Ascending aorta (tissue), 2 donors: ENCODE measurements at regions not wholly inside any gene's neighbourhood (a gene's known extent, or its start where the extent isn't known, plus 50 kb on each side); places are given as distances from the start of the nearest gene placed in this dataset.
"Not testable (repeated sequence)": the region's sequence is repeated elsewhere in the genome, so short reads cannot be mapped to it uniquely, and the experiment has no call there.

ENCODE experiments used
- DNase-seq, 2 donors: peaks; one replicate each; pipeline ENCODE4 v3.0.0-alpha.2; 2019; ENCODE audit warnings: low spot score in 2 of 2
- H3K27ac ChIP-seq, 2 donors: fragments of 200-600 bp; sonication (generic); one replicate each; pipeline ENCODE4 v1.5.1; 2016 to 2017; ENCODE audit warnings: mild to moderate bottlenecking in 1 of 2
- H3K27me3 ChIP-seq: fragments of 200-600 bp; sonication (generic); one replicate; pipeline ENCODE4 v1.5.1; 2017
- H3K36me3 ChIP-seq, 2 donors: fragments of 200-600 bp; sonication (generic); one replicate each; pipeline ENCODE4 v1.5.1; 2016
- H3K4me1 ChIP-seq, 2 donors: fragments of 200-600 bp; sonication (generic); one replicate each; pipeline ENCODE4 v1.5.1; 2016 to 2017; ENCODE audit warnings: mild to moderate bottlenecking in 1 of 2
- H3K4me3 ChIP-seq, 2 donors: fragments of 200-600 bp; sonication (generic); one replicate each; pipeline ENCODE4 v1.5.1; 2016 to 2017; ENCODE audit warnings: mild to moderate bottlenecking in 1 of 2
- H3K9me3 ChIP-seq, 2 donors: fragments of 200-600 bp; sonication (generic); one replicate each; pipeline ENCODE4 v1.5.1; 2016
- intact Hi-C: fragments of 100-400 bp; cut with DNase I; formaldehyde crosslinking; loops from one replicate; pipeline ENCODE4 v1.15.1; 2023
- TF ChIP-seq, protein P1 (sequence below), 3 experiments: fragments of 200-600 bp in 2 of 3; fragments of 450-650 bp in 1 of 3; sonication (generic) in 2 of 3; IDR thresholded peaks; one replicate each; pipeline ENCODE4 v1.5.1; 2016 to 2019; ENCODE audit warnings: antibody characterized with exemption in 3 of 3, mild to moderate bottlenecking in 1 of 3, moderate library complexity in 1 of 3

DNA sequence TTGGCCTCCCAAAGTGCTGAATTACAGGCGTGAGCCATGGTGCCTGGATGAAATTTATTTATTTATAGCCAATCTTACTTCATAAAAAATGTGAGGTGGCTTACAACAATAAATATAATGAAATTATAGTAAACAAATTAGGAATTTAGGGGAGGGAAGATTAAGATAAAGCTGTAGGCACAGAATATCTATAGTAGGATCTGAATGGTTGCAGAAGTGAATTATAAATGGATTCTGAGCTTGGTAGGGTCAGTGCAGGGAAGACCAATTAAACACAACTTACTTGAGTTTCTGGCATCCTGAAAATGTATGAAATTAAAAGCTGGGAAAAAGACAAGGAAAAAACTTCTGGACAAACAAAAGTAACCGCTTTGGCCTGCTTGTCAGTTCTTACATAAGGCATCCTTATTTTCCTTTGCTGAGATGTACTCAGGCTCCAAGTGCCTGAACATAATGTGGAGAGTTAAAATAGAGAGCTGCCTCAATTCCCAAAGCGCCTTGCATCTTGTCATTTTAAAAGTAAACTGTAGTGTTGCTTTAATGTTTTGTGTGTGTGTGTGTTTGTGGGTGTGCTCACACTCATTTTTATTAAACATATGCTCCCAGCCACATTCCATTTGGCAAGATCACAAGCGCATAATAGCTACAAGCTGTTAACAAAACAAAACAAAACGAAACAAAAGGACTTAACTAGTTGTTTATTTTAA, 247.3 kb downstream of the S1PR1 start:
- DNase-seq, result no peak
- Histone ChIP-seq H3K4me3 (no peak overlapping the region), H3K36me3 (no peaks in the 10 kb centered on the region), H3K4me1 (no peaks in the 10 kb centered on the region), H3K9me3 (no peaks in the 10 kb centered on the region), H3K27ac (no peak overlapping the region), H3K27me3 (no peaks in the 10 kb centered on the region)
- TF ChIP-seq, protein P1, sequence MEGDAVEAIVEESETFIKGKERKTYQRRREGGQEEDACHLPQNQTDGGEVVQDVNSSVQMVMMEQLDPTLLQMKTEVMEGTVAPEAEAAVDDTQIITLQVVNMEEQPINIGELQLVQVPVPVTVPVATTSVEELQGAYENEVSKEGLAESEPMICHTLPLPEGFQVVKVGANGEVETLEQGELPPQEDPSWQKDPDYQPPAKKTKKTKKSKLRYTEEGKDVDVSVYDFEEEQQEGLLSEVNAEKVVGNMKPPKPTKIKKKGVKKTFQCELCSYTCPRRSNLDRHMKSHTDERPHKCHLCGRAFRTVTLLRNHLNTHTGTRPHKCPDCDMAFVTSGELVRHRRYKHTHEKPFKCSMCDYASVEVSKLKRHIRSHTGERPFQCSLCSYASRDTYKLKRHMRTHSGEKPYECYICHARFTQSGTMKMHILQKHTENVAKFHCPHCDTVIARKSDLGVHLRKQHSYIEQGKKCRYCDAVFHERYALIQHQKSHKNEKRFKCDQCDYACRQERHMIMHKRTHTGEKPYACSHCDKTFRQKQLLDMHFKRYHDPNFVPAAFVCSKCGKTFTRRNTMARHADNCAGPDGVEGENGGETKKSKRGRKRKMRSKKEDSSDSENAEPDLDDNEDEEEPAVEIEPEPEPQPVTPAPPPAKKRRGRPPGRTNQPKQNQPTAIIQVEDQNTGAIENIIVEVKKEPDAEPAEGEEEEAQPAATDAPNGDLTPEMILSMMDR (IDR thresholded peaks at IDR 0.05), result no peak
- intact Hi-C loops, result no loop called here

DNA sequence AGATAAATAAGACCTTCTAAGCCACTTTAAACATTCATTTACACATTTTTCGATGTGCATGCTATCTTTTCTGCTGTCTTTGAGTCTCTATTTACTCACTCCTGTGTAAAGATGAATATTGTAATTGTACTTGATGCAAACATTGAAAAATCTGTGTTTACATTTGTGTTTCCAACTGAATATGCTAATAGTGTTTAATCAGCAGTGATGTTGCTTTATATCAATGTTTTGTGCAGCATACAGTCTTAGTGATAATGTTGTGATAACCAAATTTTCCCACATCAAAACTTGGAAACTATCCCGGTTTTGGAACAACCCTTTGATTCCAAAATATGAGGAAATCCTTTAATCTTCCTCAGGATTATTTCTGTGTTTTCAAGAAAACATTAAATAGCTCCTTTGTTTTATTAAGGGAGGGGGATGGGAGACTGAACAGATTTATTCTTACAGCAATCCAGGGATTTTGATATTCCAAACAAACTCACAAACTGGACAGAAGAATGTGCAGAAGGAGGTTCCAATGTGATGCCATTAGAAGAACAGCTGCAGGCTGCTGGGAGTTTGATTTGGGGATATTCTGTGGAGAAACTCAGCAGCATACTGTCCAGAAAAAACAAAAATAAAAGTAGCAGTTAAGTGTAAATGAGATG, 248.0 kb downstream of the S1PR1 start:
- H3K9me3 ChIP-seq, result no peaks in the 10 kb centered on the region
- TF ChIP-seq, protein P1 (IDR thresholded peaks at IDR 0.05), result no peak
- H3K27ac ChIP-seq, result no peak overlapping the region
- DNase-seq, result no peak
- H3K27me3 ChIP-seq, result no peaks in the 10 kb centered on the region
- no peak overlapping the region for H3K4me3 ChIP-seq
- no peaks in the 10 kb centered on the region for H3K4me1 ChIP-seq
- no peaks in the 10 kb centered on the region for H3K36me3 ChIP-seq
- intact Hi-C loops, result no loop called here

DNA sequence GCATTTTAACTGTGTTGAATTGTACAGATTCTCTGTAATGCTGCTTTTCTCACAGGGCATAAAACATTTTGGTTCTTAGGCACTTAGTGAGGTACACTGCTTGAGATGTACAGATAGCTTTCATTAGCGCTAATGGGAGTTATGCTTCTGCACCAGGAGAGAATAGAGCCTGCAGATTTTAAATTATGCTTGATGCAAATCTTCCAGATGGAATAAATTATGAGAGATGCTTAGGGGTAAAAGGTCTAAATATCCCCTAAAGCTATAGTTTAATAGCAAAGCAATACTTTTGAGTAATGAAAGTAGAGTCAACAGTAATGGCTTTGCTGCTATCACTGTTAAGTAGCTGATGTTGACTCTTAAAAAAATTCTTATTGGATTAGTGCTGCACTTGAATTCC, 248.9 kb downstream of the S1PR1 start:
- no peak for DNase-seq
- Histone ChIP-seq H3K4me3 (no peak overlapping the region), H3K27me3 (no peaks in the 10 kb centered on the region), H3K36me3 (no peaks in the 10 kb centered on the region), H3K27ac (no peak overlapping the region), H3K4me1 (no peaks in the 10 kb centered on the region), H3K9me3 (no peaks in the 10 kb centered on the region)
- intact Hi-C loops, result no loop called here
- TF ChIP-seq, protein P1 (IDR thresholded peaks at IDR 0.05), result no peak

DNA sequence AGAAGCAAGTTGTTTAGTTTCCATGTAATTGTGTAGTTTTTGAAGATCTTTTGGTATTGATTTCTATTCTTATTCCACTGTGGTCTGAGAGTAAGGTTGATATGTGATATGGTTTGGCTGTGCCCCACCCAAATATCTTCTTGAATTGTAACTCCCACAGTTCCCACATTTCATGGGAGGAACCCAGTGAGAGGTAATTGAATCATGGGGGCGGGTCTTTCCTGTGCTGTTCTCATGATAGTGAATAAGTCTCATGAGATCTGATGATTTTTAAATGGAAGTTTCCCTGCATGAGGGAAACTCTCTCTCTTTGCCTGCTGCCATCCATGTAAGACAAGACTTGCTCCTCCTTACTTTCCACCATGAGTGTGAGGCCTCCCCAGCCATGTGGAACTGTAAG, 255.3 kb downstream of the S1PR1 start:
- intact Hi-C loops, H3K27me3 ChIP-seq: not testable (repeated sequence)

DNA sequence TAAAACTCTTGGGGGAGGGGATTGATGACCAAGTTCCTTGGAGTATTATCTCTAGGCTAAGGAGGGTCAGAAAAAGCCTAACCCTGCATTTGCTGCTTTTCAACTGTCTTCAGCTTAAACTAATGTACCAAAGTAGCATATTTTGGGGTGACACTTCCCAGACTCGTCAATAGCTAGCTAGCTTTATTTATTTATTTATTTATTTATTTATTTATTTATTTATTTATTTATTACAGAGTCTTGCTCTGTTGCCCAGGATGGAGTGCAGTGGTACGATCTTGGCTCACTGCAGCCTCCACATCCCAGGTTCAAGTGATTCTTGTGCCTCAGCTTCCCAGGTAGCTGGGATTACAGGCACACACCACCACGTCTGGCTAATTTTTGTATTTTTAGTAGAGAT, 257.1 kb downstream of the S1PR1 start:
- DNase-seq, H3K27ac ChIP-seq, intact Hi-C loops: not testable (repeated sequence)

More for the DNA sequence above, 255.3 kb downstream of the S1PR1 start:
- not testable (repeated sequence) for DNase-seq, H3K27ac ChIP-seq, H3K36me3 ChIP-seq, H3K9me3 ChIP-seq, H3K4me1 ChIP-seq, H3K4me3 ChIP-seq

DNA sequence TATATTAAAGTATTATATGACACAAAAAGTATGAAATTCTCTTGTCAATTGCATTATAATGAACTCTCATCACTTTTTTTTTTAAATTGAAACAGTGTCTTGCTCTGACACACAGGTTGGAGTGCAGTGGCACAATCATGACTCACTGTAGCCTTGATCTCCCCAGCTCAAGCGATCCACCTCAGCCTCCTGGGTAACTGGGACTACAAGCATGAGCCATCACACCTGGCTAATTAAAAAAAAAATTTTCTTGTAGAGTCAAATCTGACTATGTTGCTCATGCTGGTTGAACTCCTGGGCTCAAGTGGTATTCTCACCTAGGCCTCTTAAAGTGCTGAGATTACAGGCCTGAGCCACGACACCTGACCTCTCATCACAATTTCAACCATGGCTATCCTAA, 259.3 kb downstream of the S1PR1 start:
- Histone ChIP-seq H3K36me3 (no peaks in the 10 kb centered on the region), H3K9me3 (no peaks in the 10 kb centered on the region), H3K27ac (no peak overlapping the region), H3K4me3 (no peak overlapping the region), H3K4me1 (no peaks in the 10 kb centered on the region), H3K27me3 (no peaks in the 10 kb centered on the region)
- DNase-seq, result no peak
- TF ChIP-seq, protein P1 (IDR thresholded peaks at IDR 0.05), result no peak
- intact Hi-C loops, result no loop called here

More for the DNA sequence above, 257.1 kb downstream of the S1PR1 start:
- H3K9me3 ChIP-seq, H3K4me1 ChIP-seq, H3K27me3 ChIP-seq, H3K36me3 ChIP-seq, H3K4me3 ChIP-seq: not testable (repeated sequence)
